PFSK-1 (cell line): ENCODE measurements at regions not wholly inside any gene's neighbourhood (a gene's known extent, or its start where the extent isn't known, plus 50 kb on each side); places are given as distances from the start of the nearest gene placed in this dataset.

Experiments
- FOXP2 ChIP-seq: optimal IDR thresholded peaks from 2 replicates; pipeline ENCODE3; 2011; ENCODE audit warnings: borderline replicate concordance, control low read depth, inconsistent platforms; ENCODE audit not compliant: insufficient read depth; ENCODE audit errors: extremely low read length, extremely low read depth
- POLR2AphosphoS5 ChIP-seq: IDR thresholded peaks from 2 replicates; pipeline ENCODE4 v1.6.1; 2012; ENCODE audit warnings: low read depth, mild to moderate bottlenecking, control low read depth, low read length, moderate library complexity
- SIN3A ChIP-seq: IDR thresholded peaks from 2 replicates; pipeline ENCODE4 v1.6.1; 2012; ENCODE audit warnings: mild to moderate bottlenecking, low read length, moderate library complexity, borderline replicate concordance; ENCODE audit not compliant: insufficient read depth
- TAF1 ChIP-seq: IDR thresholded peaks from 2 replicates; pipeline ENCODE4 v1.6.1; 2012; ENCODE audit warnings: low read length, control low read depth, borderline replicate concordance; ENCODE audit not compliant: insufficient read depth
- TF ChIP-seq, protein P1 (sequence below), 2 experiments: IDR thresholded peaks; 2 replicates each; pipeline versions ENCODE4 v1.6.1 to v1.8.0; 2011 to 2012; ENCODE audit warnings: low read depth in 2 of 2, low read length in 2 of 2, control low read depth in 1 of 2, inconsistent platforms in 1 of 2, mild to moderate bottlenecking in 1 of 2, moderate library complexity in 1 of 2; ENCODE audit not compliant: insufficient read depth in 1 of 2

DNA sequence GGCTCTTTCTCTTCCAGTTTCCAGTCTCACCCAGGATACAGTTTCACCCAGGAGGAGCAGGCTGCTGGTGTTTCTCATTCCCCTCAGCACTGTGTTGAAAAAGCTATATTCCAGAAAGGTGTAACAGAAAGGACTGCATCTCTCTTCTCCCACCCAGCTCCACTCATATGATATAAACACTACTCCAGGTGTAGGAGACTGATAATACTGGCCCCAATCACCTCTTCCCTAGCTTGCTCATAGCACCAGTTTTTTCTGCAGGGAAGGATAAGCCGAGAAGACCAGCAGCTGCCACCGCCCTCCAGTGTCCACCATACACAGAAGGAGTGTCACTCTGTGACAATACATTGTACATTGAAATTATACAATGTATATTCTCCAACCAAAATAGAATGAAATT, 105.5 kb upstream of the STK26 start:
- TF ChIP-seq SIN3A (no peak), FOXP2 (no peak), TAF1 (no peak), POLR2AphosphoS5 (no peak)
- TF ChIP-seq, protein P1, sequence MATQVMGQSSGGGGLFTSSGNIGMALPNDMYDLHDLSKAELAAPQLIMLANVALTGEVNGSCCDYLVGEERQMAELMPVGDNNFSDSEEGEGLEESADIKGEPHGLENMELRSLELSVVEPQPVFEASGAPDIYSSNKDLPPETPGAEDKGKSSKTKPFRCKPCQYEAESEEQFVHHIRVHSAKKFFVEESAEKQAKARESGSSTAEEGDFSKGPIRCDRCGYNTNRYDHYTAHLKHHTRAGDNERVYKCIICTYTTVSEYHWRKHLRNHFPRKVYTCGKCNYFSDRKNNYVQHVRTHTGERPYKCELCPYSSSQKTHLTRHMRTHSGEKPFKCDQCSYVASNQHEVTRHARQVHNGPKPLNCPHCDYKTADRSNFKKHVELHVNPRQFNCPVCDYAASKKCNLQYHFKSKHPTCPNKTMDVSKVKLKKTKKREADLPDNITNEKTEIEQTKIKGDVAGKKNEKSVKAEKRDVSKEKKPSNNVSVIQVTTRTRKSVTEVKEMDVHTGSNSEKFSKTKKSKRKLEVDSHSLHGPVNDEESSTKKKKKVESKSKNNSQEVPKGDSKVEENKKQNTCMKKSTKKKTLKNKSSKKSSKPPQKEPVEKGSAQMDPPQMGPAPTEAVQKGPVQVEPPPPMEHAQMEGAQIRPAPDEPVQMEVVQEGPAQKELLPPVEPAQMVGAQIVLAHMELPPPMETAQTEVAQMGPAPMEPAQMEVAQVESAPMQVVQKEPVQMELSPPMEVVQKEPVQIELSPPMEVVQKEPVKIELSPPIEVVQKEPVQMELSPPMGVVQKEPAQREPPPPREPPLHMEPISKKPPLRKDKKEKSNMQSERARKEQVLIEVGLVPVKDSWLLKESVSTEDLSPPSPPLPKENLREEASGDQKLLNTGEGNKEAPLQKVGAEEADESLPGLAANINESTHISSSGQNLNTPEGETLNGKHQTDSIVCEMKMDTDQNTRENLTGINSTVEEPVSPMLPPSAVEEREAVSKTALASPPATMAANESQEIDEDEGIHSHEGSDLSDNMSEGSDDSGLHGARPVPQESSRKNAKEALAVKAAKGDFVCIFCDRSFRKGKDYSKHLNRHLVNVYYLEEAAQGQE (IDR thresholded peaks at IDR 0.05; ENCODE audit: insufficient read depth in 1 of 2, low read depth in 2 of 2, low read length in 2 of 2): no peak

DNA sequence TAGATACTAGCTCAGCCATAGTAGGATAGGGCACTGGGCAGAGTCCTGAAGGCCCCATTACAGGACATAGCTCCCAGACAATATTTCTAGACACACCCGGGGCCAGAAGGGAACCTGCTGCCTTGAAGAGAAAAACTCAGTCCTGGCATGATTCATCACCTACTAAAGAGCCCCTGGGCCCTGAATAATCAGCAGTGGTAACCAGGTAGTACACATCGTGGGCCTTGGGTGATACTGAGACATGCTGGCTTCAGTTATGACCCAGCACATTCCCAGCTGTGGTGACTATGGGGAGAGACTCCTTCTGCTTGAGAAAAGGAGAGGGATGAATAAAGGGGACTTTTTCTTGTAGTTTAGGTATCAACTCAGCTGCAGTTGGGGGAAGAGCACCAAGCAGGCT, 104.3 kb upstream of the STK26 start:
- TF ChIP-seq, protein P1 (IDR thresholded peaks at IDR 0.05; ENCODE audit: insufficient read depth in 1 of 2, low read depth in 2 of 2, low read length in 2 of 2): no peak
- TF ChIP-seq SIN3A (no peak), POLR2AphosphoS5 (no peak), TAF1 (no peak), FOXP2 (no peak)

DNA sequence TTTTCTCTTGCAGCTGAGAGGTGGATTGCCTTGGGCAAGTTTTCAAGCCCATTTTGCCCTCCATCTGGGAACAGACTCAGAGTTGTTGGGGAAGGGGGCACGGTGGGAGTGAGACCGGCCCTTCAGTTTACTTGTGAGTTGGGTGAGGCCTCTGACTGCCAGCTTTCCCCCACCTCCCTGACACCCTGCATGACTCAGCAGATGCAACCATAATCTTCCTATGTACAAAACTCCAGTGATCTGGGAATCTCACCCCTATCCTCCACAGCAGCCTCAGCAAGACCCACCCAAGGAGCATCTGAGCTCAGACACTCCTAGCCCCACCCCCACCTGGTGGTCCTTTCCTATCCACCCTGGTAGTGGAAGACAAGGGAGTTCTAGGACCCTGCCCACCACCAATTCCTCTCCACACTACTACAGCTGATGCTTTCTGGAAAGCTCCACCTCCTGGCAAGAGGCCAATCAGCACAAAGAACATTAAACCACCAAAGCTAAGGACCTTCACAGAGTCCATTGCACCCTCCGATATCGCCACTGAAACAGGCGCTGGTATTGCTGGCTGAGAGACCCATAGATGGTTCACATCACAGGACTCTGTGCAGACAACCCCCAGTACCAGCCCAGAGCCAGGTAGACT, 99.4 kb upstream of the STK26 start:
- TF ChIP-seq POLR2AphosphoS5: no peak
- TF ChIP-seq FOXP2: no peak
- no peak for TF ChIP-seq TAF1
- TF ChIP-seq, protein P1 (IDR thresholded peaks at IDR 0.05; ENCODE audit: insufficient read depth in 1 of 2, low read depth in 2 of 2, low read length in 2 of 2): no peak
- TF ChIP-seq SIN3A: no peak

DNA sequence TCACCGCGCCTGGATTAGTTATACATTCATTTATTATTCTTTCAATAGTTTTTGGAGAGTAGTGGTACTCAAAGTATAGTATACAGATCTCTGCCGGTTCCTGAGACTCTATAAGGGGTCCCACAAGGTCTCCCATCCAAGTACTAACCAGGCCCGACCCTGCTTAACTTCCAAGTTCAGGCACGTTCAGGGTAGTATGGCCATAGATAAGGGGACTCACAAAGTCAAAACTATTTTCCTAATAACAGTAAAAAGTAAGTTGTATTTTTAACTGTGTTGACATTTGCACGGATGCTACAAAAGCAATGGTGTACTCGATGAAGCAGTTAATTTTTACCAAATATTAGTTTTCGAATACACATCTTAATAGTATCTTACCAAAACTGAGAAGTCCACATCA, 84.4 kb upstream of the STK26 start:
- TF ChIP-seq, protein P1 (IDR thresholded peaks at IDR 0.05; ENCODE audit: insufficient read depth in 1 of 2, low read depth in 2 of 2, low read length in 2 of 2): no peak
- TF ChIP-seq FOXP2 (no peak), TAF1 (no peak), POLR2AphosphoS5 (no peak), SIN3A (no peak)
